Right renal cortex interstitium (tissue), 3 donors: ENCODE measurements at regions not wholly inside any gene's neighbourhood (a gene's known extent, or its start where the extent isn't known, plus 50 kb on each side); places are given as distances from the start of the nearest gene placed in this dataset.
"Not testable (repeated sequence)": the region's sequence is repeated elsewhere in the genome, so short reads cannot be mapped to it uniquely, and the experiment has no call there.

Experiments
- DNase-seq, 3 donors: peaks; one replicate each; pipeline ENCODE4 v3.0.0-alpha.2; 2013; ENCODE audit warnings: low read depth in 3 of 3, low spot score in 2 of 3

GRCh38 chr4:171538601-171539100, 274.6 kb upstream of the GALNTL6 start:
- no peak for DNase-seq

GRCh38 chr4:171534391-171534790, 278.8 kb upstream of the GALNTL6 start:
- no peak for DNase-seq

GRCh38 chr4:171532968-171533367, 280.2 kb upstream of the GALNTL6 start:
- no peak for DNase-seq

GRCh38 chr4:171524903-171525302, 288.3 kb upstream of the GALNTL6 start:
- no peak for DNase-seq

GRCh38 chr4:171521726-171522125, 291.5 kb upstream of the GALNTL6 start:
- DNase-seq: no peak

- no peak for DNase-seq
Measured at GRCh38 chr4:171519457-171519856, 293.7 kb upstream of the GALNTL6 start.

- no peak for DNase-seq
Measured at GRCh38 chr4:171517883-171518282, 295.3 kb upstream of the GALNTL6 start.

GRCh38 chr4:171516694-171517093, 296.5 kb upstream of the GALNTL6 start:
- DNase-seq: no peak

- DNase-seq: no peak
Measured at GRCh38 chr4:171484681-171485080, 328.5 kb upstream of the GALNTL6 start.

GRCh38 chr4:171478181-171478580, 335.0 kb upstream of the GALNTL6 start:
- DNase-seq: no peak

GRCh38 chr4:171475111-171475510, 338.1 kb upstream of the GALNTL6 start:
- DNase-seq: not testable (repeated sequence)

- DNase-seq: no peak
Measured at GRCh38 chr4:171473155-171473554, 340.0 kb upstream of the GALNTL6 start.

- no peak for DNase-seq
Measured at GRCh38 chr4:171472230-171472629, 341.0 kb upstream of the GALNTL6 start.

- DNase-seq: no peak
Measured at GRCh38 chr4:171464499-171464898, 348.7 kb upstream of the GALNTL6 start.

GRCh38 chr4:171461191-171461590, 352.0 kb upstream of the GALNTL6 start:
- DNase-seq: no peak

GRCh38 chr4:171448919-171449481, 364.2 kb upstream of the GALNTL6 start:
- DNase-seq: no peak

- DNase-seq: no peak
Measured at GRCh38 chr4:171448358-171448757, 364.8 kb upstream of the GALNTL6 start.

- DNase-seq: no peak
Measured at GRCh38 chr4:171441300-171441941, 371.8 kb upstream of the GALNTL6 start.

- DNase-seq: no peak
Measured at GRCh38 chr4:171433674-171434073, 379.5 kb upstream of the GALNTL6 start.

- DNase-seq: no peak
Measured at GRCh38 chr4:171432536-171432935, 380.7 kb upstream of the GALNTL6 start.

GRCh38 chr4:171430495-171430894, 382.7 kb upstream of the GALNTL6 start:
- DNase-seq: no peak

- DNase-seq: no peak
Measured at GRCh38 chr4:171397175-171397574, 416.0 kb upstream of the GALNTL6 start.

GRCh38 chr4:171390626-171391025, 422.6 kb upstream of the GALNTL6 start:
- DNase-seq: peak; percentile 15 to 31 (median 21)
